GM19397 (cell line): ENCODE measurements at regions not wholly inside any gene's neighbourhood (a gene's known extent, or its start where the extent isn't known, plus 50 kb on each side); places are given as distances from the start of the nearest gene placed in this dataset.

ENCODE experiments used
- ATAC-seq: cut with Tn5 transposase; IDR thresholded peaks from one replicate; pipeline ENCODE4 v1.9.1; 2021; ENCODE audit warnings: mild to moderate bottlenecking, moderate library complexity; ENCODE audit not compliant: unreplicated experiment

DNA sequence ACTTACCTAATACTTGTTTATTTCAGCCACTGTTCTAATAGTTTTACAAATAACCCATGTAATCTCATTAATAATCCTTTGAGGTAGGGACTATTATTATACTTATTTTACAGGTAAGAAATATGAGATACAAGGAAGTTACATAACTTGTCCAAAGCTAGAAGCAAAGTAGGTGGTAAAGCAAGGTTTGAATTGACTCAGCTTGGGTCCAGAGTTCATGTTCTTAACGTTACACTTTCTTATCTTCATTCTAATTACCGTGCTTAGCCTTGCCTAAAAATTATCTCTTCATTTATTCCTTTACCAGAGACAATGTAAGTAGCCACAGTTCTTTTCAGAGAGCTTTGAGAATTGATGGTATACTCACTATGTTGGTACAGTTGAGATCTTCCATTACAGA lies 743.6 kb downstream of the KCNJ3 start:
- ATAC-seq: no peak

GRCh38 chr2:155431004-155431507 lies 732.6 kb downstream of the KCNJ3 start:
- no peak for ATAC-seq

DNA sequence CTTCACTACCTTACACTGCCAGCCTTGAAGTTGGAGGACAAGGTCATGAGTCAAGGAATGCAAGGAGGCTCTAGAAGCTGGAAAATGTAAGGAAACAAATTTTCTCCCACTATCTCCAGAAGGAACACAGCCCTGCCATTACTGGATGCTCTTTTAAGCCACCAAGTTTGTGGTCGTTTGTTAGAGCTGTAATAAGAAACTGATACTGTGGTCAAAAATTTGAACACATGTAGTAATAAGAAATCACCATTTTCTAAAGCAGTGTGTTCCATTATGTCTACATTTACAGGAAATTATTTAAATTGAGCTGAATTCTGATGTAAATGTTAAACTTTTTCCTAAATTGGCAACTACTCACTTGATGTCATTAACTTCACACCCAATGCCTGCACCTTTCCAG lies 729.0 kb downstream of the KCNJ3 start:
- no peak for ATAC-seq

DNA sequence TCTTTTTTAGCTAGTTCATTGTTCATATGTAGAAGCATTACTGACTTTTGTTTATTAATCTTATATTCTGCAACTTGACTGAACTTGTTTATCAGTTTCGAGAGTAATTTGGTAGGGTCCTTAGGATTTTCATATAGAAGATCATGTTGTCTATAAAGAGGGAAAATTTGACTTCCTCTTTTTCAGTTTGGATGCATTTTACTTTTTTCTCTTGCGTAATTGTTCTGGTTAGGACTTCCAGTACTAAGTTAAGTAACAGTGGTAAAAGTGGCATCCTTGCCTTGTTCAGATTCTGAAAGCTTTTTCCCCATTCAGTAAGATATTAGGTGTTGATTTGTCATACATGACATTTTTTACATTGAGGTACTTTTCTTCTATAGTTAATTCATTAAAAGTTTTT lies 726.0 kb downstream of the KCNJ3 start:
- ATAC-seq: no peak

DNA sequence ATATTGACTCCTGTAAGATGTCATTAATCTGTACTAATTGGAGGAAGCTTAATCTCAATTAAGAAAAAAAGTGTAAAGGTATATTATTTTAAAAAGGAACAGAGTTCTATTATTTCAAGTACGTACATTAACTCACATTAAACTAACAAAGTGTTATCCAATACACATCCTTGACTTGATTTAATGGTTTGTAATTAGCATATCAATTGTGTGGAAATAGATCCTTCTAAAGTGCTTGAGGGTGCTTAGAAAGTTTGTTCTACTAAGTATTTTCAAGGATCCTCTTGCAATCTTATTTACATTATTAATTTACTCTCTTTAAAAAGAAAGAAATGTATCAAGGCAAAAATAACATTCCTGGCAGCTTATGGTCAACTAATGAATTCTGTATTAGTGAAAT lies 720.3 kb downstream of the KCNJ3 start:
- ATAC-seq: no peak

DNA sequence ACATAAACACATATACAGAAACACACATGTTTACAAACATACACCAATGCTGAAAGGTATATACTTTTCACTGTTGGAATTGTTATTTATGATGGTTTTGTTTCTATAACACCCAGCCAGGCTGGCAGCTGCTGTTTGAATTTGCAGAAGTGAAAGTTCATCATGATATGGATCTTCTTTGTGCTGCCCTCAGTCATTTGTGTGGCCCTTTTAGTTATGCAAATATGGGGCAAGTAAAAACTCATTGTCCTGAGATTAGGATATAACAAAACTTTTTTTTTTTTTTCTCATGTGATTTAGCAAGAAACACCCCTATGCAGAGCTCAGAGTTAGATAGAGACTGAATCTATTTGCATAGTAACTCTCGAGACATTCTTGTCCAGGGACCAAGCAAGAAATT lies 714.1 kb downstream of the KCNJ3 start:
- peak; percentile 94 for ATAC-seq

DNA sequence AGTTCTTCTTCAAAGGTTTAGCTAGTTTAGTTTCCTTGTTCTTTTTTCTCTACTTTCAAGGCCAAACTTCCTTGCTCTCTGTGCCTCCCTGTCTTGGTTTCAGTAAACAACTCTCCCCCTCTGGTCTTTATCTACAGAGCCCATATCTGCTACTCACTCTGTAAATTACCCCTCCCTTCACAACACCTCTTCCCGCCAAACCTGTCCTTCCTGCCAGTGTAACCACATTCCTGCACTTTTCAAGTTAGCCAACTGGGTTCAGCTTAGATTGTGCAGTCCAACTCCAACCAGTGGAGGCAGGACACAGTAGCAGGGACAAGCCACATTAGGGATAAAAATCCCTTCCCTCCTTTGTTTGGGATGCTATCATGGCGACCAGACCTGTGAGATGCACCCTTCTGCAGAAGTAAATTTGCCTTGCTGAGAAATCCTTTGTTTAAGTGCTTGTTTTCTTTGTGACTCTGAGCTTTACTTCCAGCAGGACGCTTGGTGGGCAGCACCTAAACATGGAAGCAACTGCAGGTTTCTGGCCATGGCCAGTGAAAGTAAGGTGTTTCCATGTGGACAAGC lies 706.0 kb downstream of the KCNJ3 start:
- no peak for ATAC-seq

DNA sequence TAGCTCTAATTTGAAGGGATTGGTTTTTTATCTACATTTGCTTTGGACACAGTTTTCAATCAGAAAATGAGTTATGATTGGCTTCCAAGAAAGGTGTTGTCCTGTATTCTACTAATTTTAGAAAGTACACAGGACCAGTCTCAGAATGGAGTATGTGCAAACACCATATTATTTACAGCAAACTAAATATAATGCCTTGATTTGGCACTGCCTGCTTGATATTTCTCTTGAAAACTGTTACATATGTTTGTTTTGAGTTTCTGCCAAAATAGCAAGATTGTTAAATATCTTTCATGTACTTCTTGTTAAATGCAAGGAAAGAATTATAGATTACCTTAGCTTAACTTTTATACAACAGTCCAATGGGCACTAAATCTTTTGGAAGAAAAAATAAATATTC lies 694.9 kb downstream of the KCNJ3 start:
- no peak for ATAC-seq

GRCh38 chr2:155391613-155392130 lies 693.2 kb downstream of the KCNJ3 start:
- no peak for ATAC-seq

DNA sequence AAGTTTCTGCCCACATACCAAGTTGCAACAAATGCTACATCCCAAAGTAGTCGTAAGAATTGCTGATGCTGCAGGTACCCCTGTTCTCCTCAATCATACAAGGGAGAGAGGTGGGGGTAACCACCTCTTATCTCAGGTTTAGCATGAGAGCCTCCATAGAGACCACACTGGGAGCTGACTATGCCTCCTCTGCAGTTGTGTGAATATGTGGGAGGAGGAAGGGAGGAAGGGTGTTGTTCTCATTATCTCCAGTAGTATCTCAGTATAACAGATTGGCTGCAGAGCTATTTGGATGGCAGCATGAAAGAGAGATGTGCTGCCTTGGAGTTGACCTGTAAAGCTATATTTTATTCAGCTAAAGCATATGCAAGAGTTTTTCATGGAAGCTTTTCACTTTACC lies 690.7 kb downstream of the KCNJ3 start:
- ATAC-seq: no peak

GRCh38 chr2:155384555-155385123 lies 686.1 kb downstream of the KCNJ3 start:
- no peak for ATAC-seq

DNA sequence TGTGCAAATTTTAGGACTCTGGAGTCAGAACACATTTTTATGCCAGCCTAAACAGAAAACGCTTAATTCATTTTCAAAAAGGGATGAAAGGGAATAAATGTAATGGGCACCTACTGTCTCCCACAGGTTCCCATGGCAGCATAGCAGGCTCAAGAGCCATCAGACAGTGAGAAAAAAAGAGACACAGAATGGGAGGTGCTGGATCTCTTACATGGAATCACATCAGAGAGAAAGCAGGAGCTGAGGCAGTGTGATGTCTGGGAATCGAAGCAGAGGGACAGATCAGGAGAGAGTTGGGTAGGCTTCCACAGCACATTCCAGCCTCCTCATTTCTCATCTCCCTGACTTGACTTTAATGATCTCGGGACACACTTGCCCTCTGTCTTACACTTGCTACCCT lies 684.3 kb downstream of the KCNJ3 start:
- ATAC-seq: no peak

GRCh38 chr2:155381436-155381835 lies 682.9 kb downstream of the KCNJ3 start:
- ATAC-seq: no peak

DNA sequence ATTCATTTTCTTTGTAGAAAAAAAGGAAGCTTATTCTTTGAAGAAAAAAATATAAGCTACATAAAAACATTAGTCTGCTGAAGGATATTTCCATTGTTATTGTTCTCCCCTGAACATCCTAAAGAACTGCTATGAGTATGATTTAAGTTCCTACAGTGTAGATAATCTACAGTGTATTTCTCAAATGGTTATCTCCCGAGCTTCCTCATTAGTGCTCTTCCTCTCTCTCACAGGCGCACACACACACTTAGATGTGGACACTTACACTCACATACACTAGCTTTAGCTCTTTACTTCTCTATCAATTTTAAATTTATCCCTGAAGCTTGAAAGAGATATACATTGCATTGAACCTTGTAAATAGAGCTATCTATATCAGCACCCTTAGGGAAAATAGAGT lies 681.0 kb downstream of the KCNJ3 start:
- ATAC-seq: no peak

GRCh38 chr2:155377931-155378444 lies 679.5 kb downstream of the KCNJ3 start:
- no peak for ATAC-seq

GRCh38 chr2:155377266-155377680 lies 678.8 kb downstream of the KCNJ3 start:
- ATAC-seq: no peak

DNA sequence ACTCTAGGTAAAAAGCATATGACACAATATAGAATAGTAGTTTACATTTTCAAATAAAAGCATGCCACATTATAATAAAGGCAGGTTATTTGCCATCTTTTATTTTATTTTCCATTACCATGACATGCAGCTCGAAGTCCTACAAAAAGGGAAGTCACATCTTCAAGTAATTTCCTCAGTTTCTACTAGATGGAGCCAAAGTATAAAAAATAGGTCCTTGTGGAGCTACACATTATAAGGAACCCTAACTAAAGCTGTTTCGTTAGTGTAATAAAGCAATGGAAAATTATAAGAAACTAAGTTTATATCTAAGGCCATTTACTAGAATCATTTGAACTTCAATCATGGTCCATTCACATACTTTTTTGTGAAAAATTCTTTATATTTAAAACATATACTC lies 674.5 kb downstream of the KCNJ3 start:
- no peak for ATAC-seq

DNA sequence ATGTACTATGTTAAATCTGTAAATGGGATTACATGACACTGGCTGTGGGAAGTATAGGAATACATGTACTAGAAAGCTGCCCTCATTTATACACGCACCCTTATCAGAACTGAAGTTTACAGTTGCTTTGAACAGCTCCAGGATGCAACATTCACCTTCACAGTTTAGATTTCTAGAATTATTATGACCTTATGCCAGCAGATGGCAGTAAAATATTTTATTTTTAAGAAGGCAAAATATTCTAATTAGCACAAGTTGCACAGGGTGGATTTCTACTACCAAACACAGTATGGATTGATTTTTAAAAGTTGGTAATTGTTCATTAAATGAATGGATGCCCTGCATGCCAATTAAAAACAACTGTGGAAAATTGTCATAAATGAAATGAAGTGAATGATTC lies 670.4 kb downstream of the KCNJ3 start:
- ATAC-seq: no peak

- ATAC-seq: no peak
Observed at GRCh38 chr2:155364766-155365165, 666.3 kb downstream of the KCNJ3 start.

DNA sequence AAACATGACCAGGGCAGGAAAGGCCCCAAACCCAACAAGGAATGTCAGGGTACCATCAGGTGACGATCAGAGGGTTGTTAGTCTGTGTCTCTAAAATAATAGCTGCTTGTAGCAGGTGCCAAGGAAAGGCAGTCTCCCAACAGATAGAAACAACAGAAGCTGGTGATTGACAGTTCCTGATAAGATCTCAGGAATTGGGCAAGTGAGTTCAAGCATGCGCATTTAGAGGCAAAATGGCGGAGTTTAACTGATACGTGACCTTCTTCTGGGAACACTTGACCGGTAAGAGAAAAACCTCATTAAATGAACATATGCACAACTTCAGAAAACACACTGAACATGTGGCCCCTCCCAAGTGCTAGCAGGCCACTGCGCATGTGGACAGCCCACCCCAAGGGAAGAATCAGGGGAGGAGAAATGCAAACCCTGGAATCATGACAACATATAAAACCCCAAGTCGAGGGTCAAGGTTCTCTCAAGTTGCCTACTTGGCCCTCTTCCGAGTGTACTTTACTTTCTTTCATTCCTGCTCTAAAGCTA lies 664.9 kb downstream of the KCNJ3 start:
- ATAC-seq: no peak

GRCh38 chr2:155357172-155357571 lies 658.7 kb downstream of the KCNJ3 start:
- no peak for ATAC-seq

DNA sequence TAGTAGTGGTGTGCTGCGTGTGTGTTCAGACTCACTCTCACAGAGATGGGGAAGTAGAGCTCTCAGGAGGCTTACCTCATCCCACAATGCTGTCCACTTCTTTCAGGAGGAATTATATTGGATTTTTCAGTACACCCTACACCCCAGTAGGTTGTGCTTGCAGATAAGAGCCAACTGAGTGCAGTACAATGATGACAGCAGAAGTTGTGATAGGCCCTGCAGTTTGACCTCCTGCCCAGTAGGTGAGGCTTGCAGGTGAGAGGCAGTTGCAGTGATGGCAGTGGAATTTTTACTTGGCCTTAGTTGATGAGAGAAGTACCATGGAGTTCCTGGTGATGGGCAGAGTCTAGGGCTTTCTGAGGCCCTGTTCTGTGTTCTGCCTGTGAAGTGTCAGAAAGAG lies 657.8 kb downstream of the KCNJ3 start:
- ATAC-seq: no peak
